Stimulated activated naive CD8-positive, alpha-beta T cell treated with anti-CD3 and anti-CD28 coated beads, Interleukin-15, amount 100 ng/mL, for 72 hours (primary cell): ENCODE measurements at regions not wholly inside any gene's neighbourhood (a gene's known extent, or its start where the extent isn't known, plus 50 kb on each side); places are given as distances from the start of the nearest gene placed in this dataset.

Experiments used
- ATAC-seq: fragments of 150-1000 bp; cut with Tn5 transposase; 2 replicates; pipeline ENCODE4 v1.10.0; 2021; ENCODE audit warnings: mild to moderate bottlenecking, moderate library complexity
- DNase-seq, 2 donors: peaks; one replicate each; pipeline ENCODE4 v3.0.0; 2021 to 2022
- H3K27ac Mint-ChIP-seq, 2 donors: one replicate each; pipeline ENCODE4 v1.8.0; 2022; ENCODE audit warnings: mild to moderate bottlenecking in 2 of 2, mixed read lengths in 2 of 2, moderate library complexity in 2 of 2
- H3K27me3 Mint-ChIP-seq: one replicate; pipeline ENCODE4 v1.8.0; 2022; ENCODE audit warnings: mixed read lengths
- H3K4me1 Mint-ChIP-seq: one replicate; pipeline ENCODE4 v1.8.0; 2022; ENCODE audit warnings: mild to moderate bottlenecking, mixed read lengths
- H3K4me3 Mint-ChIP-seq, 2 donors: one replicate each; pipeline ENCODE4 v1.8.0; 2022; ENCODE audit warnings: mild to moderate bottlenecking in 2 of 2, mixed read lengths in 2 of 2, moderate library complexity in 1 of 2
- H3K9me3 Mint-ChIP-seq, 2 donors: one replicate each; pipeline ENCODE4 v1.8.0; 2022; ENCODE audit warnings: mixed read lengths in 2 of 2

DNA sequence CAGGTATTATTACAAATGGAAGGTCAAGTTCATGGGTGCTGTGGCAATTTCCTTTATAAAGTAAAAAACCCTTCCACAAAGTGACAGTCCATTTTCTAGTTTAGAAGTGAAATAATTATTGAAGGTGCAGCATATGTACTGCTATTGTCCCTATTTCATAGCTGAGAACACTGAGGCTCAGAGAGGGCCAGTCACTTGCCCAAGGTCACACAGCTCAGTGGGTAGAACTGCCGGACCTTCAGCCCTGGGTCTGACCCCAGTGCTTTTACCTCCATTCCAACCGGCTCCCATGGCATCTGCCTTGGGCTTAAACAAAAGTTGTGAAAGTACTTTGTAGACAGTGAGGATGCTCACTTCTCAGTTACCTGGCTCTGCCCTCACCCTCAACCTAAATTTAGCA is 150.6 kb upstream of the SMIM23 start:
- Mint-ChIP-seq H3K9me3 (no peaks in the 10 kb centered on the region), H3K27me3 (peaks cover 49% of the 10 kb centered on the region), H3K4me1 (peaks cover 6% of the 10 kb centered on the region), H3K27ac (no peak overlapping the region), H3K4me3 (no peak overlapping the region)
- no peak for DNase-seq
- no peak for ATAC-seq

DNA sequence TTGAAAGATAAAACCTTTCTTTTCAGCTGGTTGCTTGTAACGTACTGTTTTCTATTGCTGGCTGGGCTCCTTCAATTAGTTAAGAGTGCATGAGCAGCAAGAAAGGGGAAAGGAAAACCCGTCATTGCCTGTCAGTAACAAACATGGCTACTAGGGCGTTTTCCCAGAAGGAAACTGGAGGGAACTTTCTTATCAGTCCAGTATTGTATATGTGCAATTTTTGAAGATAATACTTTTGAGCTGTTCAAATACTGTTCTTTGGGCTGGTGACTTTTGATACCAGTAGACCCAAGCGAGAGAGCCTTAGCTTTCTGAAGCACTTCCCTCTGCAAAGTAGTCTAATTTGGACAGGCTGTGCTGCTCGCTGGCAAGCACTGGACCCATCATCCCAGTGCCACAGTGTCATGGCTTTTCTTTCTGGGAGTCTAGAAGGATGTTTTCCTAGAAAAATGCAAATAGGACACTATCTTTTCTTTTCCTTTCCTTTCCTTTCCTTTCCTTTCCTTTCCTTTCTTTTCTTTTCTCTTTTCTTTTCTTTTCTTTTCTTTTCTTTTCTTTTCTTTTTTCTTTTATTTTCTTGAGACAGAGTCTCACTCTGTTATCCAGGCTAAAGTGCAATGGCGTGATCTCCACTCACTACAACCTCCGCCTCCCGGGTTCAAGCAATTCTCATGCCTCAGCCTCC is 149.9 kb upstream of the SMIM23 start:
- peaks cover 42% of the 10 kb centered on the region for H3K27me3 Mint-ChIP-seq
- no peaks in the 10 kb centered on the region for H3K9me3 Mint-ChIP-seq
- ATAC-seq (no peak), DNase-seq (no peak)
- H3K4me3 Mint-ChIP-seq, result no peak overlapping the region
- H3K27ac Mint-ChIP-seq, result peak overlapping the region; percentile 27 to 31
- H3K4me1 Mint-ChIP-seq, result no peaks in the 10 kb centered on the region

DNA sequence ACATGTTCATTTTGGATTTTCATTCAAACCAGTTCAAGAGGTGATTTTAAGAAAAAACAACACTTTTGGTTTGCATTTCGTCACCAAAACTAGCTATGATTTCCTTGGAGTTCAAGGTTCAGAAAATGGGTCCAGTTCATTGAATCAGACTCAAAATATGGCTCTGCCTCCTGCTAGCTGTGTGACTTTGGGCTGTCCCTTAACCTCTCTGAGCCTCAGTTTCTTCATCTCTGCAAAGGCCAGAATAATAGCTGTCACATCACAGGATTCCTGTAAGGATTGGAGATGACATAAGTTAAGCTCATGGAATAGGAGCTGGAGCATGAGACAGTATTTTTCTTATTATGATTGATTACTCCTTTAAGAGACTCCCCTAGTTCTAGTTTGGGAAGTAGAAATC is 147.8 kb upstream of the SMIM23 start:
- no peak for ATAC-seq
- no peak for DNase-seq
- Mint-ChIP-seq H3K9me3 (no peaks in the 10 kb centered on the region), H3K4me3 (no peak overlapping the region), H3K4me1 (no peaks in the 10 kb centered on the region), H3K27me3 (peaks cover 27% of the 10 kb centered on the region), H3K27ac (no peak overlapping the region)

DNA sequence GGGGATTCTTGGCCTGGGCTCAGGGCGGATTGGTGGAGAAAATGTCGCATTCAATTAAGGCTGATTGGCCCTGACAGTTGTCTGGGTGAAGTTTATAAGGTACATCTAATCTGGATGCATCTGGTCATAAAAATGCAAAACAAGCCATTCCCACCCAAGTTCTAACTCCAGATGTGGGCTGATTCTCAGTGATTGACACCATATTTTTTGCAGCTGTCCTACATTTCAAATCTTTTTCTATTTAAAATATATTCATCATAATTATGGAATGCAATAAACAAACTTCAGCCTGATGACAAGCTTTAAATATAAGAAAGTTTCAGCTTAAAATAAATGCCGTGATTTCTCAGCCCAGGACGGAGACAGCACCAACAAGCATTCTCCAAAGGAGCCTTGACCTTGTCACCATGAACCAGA is 146.4 kb upstream of the SMIM23 start:
- Mint-ChIP-seq H3K27me3 (peaks cover 18% of the 10 kb centered on the region), H3K4me1 (no peaks in the 10 kb centered on the region), H3K4me3 (no peak overlapping the region), H3K27ac (no peak overlapping the region), H3K9me3 (no peaks in the 10 kb centered on the region)
- DNase-seq, result no peak
- no peak for ATAC-seq

DNA sequence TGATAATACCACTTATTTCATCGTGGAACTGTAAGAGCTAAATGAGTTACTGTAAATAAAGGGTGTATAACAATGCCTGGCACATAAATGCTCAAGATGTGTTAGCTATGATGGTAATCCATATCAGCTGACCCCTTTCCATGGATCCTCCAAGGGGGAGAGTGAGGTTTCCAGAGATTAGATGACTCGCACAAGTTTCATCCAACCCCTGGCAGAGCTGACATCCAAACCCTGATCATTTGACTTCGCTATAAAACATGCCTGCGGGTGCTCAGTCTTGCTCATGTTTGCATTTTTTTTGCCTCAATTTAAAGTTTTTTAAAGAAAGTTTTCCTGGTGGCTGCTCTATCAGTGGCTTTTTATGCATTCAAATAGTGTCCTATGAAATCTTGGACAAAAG is 145.7 kb upstream of the SMIM23 start:
- H3K27me3 Mint-ChIP-seq, result peaks cover 14% of the 10 kb centered on the region
- ATAC-seq, result no peak
- DNase-seq, result no peak
- H3K4me1 Mint-ChIP-seq, result no peaks in the 10 kb centered on the region
- H3K4me3 Mint-ChIP-seq, result no peak overlapping the region
- no peaks in the 10 kb centered on the region for H3K9me3 Mint-ChIP-seq
- H3K27ac Mint-ChIP-seq, result no peak overlapping the region

DNA sequence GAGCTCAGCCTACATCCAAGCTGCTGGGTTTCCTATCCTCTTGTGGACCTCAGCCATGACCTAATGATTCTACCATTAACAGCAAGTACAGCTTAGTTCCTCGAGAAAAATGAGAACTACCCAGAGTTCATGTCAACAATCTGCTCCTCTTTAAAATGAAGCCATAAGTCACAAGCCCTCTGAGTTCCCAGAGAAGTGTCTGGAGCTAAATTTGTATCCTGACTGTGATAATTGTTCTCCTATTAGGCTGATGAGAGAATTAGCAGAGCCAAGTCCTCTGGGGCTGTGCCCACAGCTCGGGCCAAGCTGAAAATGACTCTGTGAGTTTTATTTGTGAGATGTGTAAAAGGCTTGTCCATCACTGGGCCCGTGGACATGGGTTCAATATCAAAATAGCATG is 145.1 kb upstream of the SMIM23 start:
- H3K4me3 Mint-ChIP-seq, result no peak overlapping the region
- H3K27me3 Mint-ChIP-seq, result peaks cover 10% of the 10 kb centered on the region
- no peak overlapping the region for H3K27ac Mint-ChIP-seq
- no peaks in the 10 kb centered on the region for H3K9me3 Mint-ChIP-seq
- ATAC-seq (no peak), DNase-seq (no peak)
- H3K4me1 Mint-ChIP-seq, result no peaks in the 10 kb centered on the region

DNA sequence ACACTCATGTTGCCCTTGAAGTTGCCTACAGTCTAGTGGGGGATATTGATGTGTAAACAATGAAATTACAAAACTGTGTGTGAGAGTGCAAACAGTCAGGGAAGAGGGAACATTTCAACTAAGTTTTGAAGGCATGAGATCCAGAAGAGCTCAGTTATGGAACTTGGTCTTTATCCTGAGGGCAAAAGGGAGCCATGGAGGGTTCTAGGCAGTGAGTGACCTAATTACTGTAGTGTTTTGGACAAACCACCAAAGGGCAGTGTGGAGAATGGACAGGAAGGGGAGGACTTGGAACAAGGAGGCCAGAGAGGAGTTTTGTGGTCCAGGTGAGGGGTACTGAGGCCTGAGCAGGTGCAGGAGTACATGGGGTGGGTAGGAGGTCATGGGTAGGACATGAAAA is 143.7 kb upstream of the SMIM23 start:
- Mint-ChIP-seq H3K27ac (no peak overlapping the region), H3K9me3 (no peaks in the 10 kb centered on the region), H3K27me3 (peaks cover 10% of the 10 kb centered on the region), H3K4me3 (no peak overlapping the region), H3K4me1 (no peaks in the 10 kb centered on the region)
- no peak for DNase-seq
- ATAC-seq, result no peak

DNA sequence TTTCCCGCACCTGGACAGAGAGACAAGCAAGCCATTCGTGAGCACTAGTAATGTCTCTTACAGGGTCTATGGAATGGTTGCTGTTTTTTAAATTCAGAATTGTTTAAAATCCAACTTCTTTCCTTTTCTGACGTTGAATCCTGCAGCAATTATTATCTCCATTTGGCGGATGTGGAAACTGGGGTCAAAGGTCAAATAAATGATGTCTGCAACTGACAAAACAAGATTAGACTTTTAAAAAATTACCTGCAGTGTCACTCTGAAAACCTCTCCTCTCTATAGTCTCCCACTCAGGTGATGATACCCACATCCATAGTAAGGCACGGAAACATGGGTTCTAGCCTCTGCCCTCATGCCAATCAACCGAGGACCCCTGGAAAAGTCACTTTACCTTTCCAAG is 142.7 kb upstream of the SMIM23 start:
- DNase-seq, result no peak
- no peak overlapping the region for H3K27ac Mint-ChIP-seq
- no peaks in the 10 kb centered on the region for H3K4me1 Mint-ChIP-seq
- H3K9me3 Mint-ChIP-seq, result no peaks in the 10 kb centered on the region
- H3K27me3 Mint-ChIP-seq, result peaks cover 10% of the 10 kb centered on the region
- H3K4me3 Mint-ChIP-seq, result no peak overlapping the region
- no peak for ATAC-seq

DNA sequence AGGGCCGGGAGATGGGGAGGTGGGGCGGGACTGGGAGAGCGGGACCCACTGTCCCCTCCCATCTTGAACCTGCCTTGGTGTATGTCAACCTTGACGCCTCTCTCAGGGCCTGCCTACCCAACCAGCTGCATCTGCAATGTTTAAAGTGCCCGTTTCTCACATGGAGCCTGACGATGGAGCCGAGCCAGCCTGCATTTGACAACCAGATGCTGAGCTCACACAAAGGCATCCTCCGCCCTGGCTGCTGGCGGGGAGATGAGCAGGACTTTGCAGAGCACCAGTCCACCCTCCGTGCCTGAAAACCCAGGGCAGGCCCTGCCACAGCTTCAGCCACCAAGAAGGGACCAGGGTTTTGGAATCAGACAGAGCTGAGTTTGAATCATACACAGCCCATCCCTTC is 141.1 kb upstream of the SMIM23 start:
- Mint-ChIP-seq H3K9me3 (no peaks in the 10 kb centered on the region), H3K4me3 (no peak overlapping the region), H3K27ac (no peak overlapping the region), H3K27me3 (peaks cover 10% of the 10 kb centered on the region), H3K4me1 (no peaks in the 10 kb centered on the region)
- DNase-seq, result no peak
- no peak for ATAC-seq

DNA sequence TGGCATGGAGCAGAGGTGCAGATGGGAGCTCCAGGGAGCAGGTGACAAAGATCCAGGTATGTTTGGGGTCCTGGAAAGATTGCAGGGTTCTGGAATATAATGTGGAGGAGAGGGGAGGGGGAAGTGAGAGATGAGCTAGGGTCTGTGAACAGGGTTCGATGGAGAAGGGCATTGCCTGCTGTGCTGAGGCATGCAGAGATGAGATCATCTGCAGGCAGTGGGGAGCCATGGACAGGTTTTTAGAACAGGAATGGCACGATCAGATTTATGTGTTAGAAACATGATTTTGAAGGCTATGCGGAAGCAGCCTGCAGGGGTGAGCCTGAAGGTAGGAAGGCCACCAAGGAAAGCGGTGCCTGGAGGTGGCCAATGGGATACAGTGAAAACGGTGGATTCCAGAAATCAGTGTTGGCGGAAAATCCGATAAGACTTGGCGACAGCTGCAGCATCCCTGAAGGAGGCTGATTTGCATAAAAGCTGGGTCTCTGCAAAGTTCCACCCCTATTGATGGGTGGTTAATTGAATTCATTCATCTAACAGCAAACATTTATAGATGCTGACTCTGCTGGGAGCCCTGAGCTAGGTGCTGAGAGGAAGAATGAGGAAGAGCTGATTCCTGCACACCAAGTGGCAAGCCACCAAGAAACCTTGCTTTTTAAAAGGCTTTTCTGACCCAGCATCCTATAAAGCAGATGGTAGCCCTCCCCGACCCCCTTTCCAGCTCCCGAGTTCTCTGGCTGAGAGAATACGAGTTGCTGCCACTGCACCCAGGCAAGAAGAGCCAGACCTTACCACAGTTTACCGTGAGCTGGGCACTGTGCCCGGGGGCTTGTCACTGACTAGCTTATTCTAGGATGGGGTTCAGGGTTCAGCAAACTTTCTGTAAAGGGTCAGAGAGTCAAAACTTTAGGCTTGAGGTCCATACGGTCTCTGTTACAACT is 139.2 kb upstream of the SMIM23 start:
- no peak overlapping the region for H3K27ac Mint-ChIP-seq
- no peak overlapping the region for H3K4me3 Mint-ChIP-seq
- no peak for ATAC-seq
- H3K9me3 Mint-ChIP-seq, result no peaks in the 10 kb centered on the region
- DNase-seq, result no peak
- no peaks in the 10 kb centered on the region for H3K4me1 Mint-ChIP-seq
- peaks cover 10% of the 10 kb centered on the region for H3K27me3 Mint-ChIP-seq

DNA sequence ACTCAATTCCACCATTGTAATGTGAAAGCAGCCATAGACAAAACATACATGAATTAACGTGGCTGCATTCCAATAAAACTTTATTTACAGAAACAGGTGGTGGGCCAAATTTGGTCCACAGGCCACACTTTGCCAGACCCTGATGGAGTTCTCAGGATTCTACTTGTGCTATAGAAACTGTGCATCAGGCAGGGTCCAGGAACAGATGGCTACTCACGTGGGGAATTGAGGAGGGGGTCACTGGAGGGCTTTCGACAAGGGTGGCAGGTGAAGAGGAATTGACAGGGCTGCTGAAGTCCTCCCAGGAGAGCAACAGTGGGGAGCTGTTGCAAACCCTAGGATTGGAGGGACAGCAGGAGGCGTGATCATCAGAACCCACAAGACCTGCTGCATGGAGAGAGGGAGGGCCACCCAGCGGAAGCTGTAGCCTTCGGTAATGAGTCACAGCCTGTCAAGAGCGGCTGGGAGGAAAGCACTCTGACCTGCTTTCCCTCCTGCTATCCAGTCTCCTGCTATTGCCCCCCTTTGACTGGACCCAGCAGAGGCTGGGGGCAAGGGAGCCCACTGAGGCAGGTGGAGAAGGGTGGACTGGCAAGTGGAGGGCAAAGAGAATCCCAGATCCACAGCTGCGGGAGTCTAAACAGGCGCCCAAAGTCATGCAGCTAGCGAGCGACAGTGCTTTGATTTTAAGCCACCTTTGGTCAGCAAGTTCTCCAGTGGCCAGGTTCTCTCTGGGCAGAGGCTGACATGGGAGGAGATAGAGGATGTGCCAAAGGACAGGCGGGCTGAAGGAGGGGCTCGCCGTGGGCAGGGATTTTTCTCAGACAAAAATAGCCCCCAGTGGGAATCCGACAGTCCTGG is 138.3 kb upstream of the SMIM23 start:
- Mint-ChIP-seq H3K27ac (no peak overlapping the region), H3K4me1 (no peaks in the 10 kb centered on the region), H3K4me3 (no peak overlapping the region), H3K27me3 (peaks cover 10% of the 10 kb centered on the region), H3K9me3 (no peaks in the 10 kb centered on the region)
- ATAC-seq (no peak), DNase-seq (no peak)

DNA sequence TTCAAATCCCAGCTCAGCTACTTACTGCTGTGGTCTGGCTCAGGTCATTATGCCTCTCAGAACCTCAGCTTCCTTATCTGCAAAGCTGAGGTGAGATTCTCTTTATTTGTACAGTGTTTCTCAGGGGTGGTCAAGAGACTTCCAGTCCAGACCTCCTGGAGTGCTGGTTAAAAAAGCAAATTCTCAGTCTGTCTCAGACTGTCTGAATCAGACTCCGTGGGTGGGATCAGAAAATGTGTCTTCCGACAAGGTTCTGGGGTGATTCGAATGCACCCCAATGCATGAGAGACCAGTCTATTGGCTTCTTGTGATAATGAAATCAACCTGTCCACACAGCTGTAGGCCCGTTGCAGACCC is 137.7 kb upstream of the SMIM23 start:
- Mint-ChIP-seq H3K27ac (no peak overlapping the region), H3K27me3 (peaks cover 10% of the 10 kb centered on the region), H3K9me3 (no peaks in the 10 kb centered on the region), H3K4me1 (no peaks in the 10 kb centered on the region), H3K4me3 (no peak overlapping the region)
- ATAC-seq (no peak), DNase-seq (no peak)

DNA sequence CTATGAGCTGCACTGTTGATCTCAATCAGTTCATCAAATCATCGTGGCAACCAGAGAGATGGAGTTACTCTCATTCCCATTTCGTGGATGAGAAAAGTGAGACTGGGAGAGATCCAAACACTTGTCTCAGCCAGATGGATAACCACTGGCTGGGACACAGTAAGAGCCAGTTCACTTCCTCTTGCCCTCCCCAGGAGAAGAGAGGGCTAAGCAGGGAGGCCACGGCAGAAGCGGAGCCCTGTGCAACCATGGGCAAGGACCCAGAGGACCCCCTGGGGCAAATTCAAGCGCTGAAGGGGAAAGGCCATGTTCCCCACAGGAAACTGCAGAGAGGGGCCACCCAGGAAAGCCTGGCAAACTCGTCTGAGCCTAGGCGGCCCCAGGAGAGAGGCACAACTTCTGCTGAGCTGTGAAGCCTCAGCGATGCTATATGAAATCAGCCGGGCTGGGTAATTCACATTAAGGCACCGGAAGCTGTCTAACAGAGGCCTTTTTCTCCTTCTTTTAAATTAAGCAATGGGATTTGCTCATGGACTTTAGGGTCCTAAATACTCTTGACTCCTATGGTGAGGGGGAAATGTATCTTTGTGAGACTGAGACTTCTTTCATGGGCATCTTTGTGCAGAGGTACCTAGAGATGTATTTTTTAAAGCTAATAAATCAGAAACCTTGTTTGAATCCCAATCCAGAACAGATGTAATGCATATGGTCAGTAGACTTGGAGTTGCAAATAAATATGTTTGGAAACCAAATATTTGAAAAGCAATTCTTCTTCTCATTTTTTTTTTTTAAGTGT is 137.1 kb upstream of the SMIM23 start:
- Mint-ChIP-seq H3K27ac (no peak overlapping the region), H3K4me1 (no peaks in the 10 kb centered on the region), H3K9me3 (peaks cover 0 to 5% of the 10 kb centered on the region in 2 donors), H3K4me3 (no peak overlapping the region), H3K27me3 (peaks cover 10% of the 10 kb centered on the region)
- DNase-seq, result no peak
- ATAC-seq, result no peak

DNA sequence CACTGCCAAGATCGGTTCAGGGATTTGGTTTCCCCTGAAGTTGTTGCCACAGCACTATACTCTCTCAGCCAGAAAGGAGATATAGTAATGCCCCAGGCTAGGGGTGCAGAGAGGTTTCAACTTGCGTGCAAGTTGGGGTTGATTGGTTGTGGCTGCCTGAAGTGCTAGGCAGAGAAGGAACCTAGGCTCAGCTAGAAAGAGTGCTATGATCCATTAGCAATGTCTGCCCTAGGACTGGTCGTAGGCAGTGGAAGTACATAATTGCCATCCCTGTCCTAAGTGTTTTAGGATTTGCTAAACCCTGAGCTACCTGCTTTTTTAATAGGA is 136.6 kb upstream of the SMIM23 start:
- H3K4me1 Mint-ChIP-seq, result no peaks in the 10 kb centered on the region
- no peak overlapping the region for H3K4me3 Mint-ChIP-seq
- no peak overlapping the region for H3K27ac Mint-ChIP-seq
- peaks cover 10% of the 10 kb centered on the region for H3K27me3 Mint-ChIP-seq
- peaks cover 0 to 8% of the 10 kb centered on the region in 2 donors for H3K9me3 Mint-ChIP-seq
- no peak for ATAC-seq
- no peak for DNase-seq

DNA sequence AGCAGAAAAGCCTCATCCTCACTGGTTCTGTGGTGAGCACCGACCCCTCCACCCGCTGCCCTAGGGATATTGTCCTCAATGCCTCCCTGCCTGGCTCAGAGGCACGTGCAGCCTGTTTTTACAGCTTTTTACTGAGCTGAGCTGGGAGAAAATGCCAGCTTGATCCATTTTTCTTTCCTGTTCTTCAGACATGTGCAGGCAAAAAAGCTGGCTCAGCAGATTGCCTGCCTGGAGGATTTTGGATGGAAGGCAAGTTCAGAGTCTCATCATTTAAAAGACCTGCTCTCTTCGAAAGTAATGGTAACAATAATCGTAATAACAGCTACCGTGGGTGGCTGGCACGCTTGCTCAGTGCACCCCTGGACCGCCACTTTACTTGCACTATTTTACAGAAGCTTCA is 135.0 kb upstream of the SMIM23 start:
- DNase-seq (no peak), ATAC-seq (no peak)
- Mint-ChIP-seq H3K27me3 (peaks cover 8% of the 10 kb centered on the region), H3K27ac (no peak overlapping the region), H3K9me3 (peaks cover 0 to 8% of the 10 kb centered on the region in 2 donors), H3K4me1 (no peaks in the 10 kb centered on the region), H3K4me3 (no peak overlapping the region)
